ENCODE measurements at regions not wholly inside any gene's neighbourhood (a gene's known extent, or its start where the extent isn't known, plus 50 kb on each side); places are given as distances from the start of the nearest gene placed in this dataset.

GRCh38 chr18:50458366-50458765 lies 83.5 kb downstream of the SKA1 start:
- POLR2A ChIA-PET, result no interaction called here
- CTCF ChIA-PET, result no interaction called here

GRCh38 chr18:50458796-50459195 lies 84.0 kb downstream of the SKA1 start:
- no peak for TF ChIP-seq CTCF (IDR thresholded peaks at IDR 0.05; ENCODE audit: insufficient read depth, low read depth, low read length)
- no peaks in the 10 kb centered on the region for H3K27me3 ChIP-seq (ENCODE audit: control insufficient read depth, insufficient read depth, low read length)
- POLR2A ChIA-PET, result no interaction called here
- DNase-seq (ENCODE audit: low read depth), result no peak
- H3K36me3 ChIP-seq (ENCODE audit: control insufficient read depth, insufficient read depth, low read length), result no peaks in the 10 kb centered on the region
- CTCF ChIA-PET, result no interaction called here
- H3K4me3 ChIP-seq (ENCODE audit: low read depth, low read length), result no peak overlapping the region

More at GRCh38 chr18:50458366-50458765, 83.5 kb downstream of the SKA1 start:
- Histone ChIP-seq H3K4me3 (ENCODE audit: low read depth, low read length) (no peak overlapping the region), H3K27me3 (ENCODE audit: control insufficient read depth, insufficient read depth, low read length) (no peaks in the 10 kb centered on the region), H3K36me3 (ENCODE audit: control insufficient read depth, insufficient read depth, low read length) (no peaks in the 10 kb centered on the region)
- TF ChIP-seq CTCF (IDR thresholded peaks at IDR 0.05; ENCODE audit: insufficient read depth, low read depth, low read length), result no peak
- DNase-seq (ENCODE audit: low read depth), result no peak

GRCh38 chr18:50460062-50460461 lies 85.2 kb downstream of the SKA1 start:
- ChIA-PET POLR2A (no interaction called here), CTCF (no interaction called here)
- Histone ChIP-seq H3K4me3 (ENCODE audit: low read depth, low read length) (no peak overlapping the region), H3K36me3 (ENCODE audit: control insufficient read depth, insufficient read depth, low read length) (no peaks in the 10 kb centered on the region), H3K27me3 (ENCODE audit: control insufficient read depth, insufficient read depth, low read length) (no peaks in the 10 kb centered on the region)
- no peak for TF ChIP-seq CTCF (IDR thresholded peaks at IDR 0.05; ENCODE audit: insufficient read depth, low read depth, low read length)
- no peak for DNase-seq (ENCODE audit: low read depth)

GRCh38 chr18:50460716-50461115 lies 85.9 kb downstream of the SKA1 start:
- CTCF ChIA-PET, result no interaction called here
- no peak for TF ChIP-seq CTCF (IDR thresholded peaks at IDR 0.05; ENCODE audit: insufficient read depth, low read depth, low read length)
- Histone ChIP-seq H3K36me3 (ENCODE audit: control insufficient read depth, insufficient read depth, low read length) (no peaks in the 10 kb centered on the region), H3K4me3 (ENCODE audit: low read depth, low read length) (no peak overlapping the region), H3K27me3 (ENCODE audit: control insufficient read depth, insufficient read depth, low read length) (no peaks in the 10 kb centered on the region)
- POLR2A ChIA-PET, result no interaction called here
- DNase-seq (ENCODE audit: low read depth), result no peak

- CTCF ChIA-PET, result no interaction called here
- Histone ChIP-seq H3K27me3 (ENCODE audit: control insufficient read depth, insufficient read depth, low read length) (no peaks in the 10 kb centered on the region), H3K4me3 (ENCODE audit: low read depth, low read length) (no peak overlapping the region), H3K36me3 (ENCODE audit: control insufficient read depth, insufficient read depth, low read length) (no peaks in the 10 kb centered on the region)
- POLR2A ChIA-PET, result no interaction called here
- DNase-seq (ENCODE audit: low read depth), result no peak
- TF ChIP-seq CTCF (IDR thresholded peaks at IDR 0.05; ENCODE audit: insufficient read depth, low read depth, low read length), result no peak
Observed at GRCh38 chr18:50461251-50461650, 86.4 kb downstream of the SKA1 start.

Data from BJ (cell line).